Left colon (tissue), 2 donors: ENCODE measurements at regions not wholly inside any gene's neighbourhood (a gene's known extent, or its start where the extent isn't known, plus 50 kb on each side); places are given as distances from the start of the nearest gene placed in this dataset.
"Not testable (repeated sequence)": the region's sequence is repeated elsewhere in the genome, so short reads cannot be mapped to it uniquely, and the experiment has no call there.

Source experiments
- ATAC-seq: fragments of 200-7000 bp; cut with Tn5 transposase; one replicate; pipeline ENCODE4 v1.9.1; 2020; ENCODE audit warnings: mild to moderate bottlenecking, moderate library complexity
- DNase-seq, 2 donors: peaks; one replicate each; pipeline ENCODE4 v3.0.0-alpha.2; 2020
- intact Hi-C, 2 donors: fragments of 100-400 bp; cut with DNase I in 1 of 2; cut with micrococcal nuclease in 1 of 2; formaldehyde crosslinking; loops; one replicate each; pipeline versions ENCODE4 v1.11.2 to v1.14.0; 2022; cut with DNase I, micrococcal nuclease
- donor health status: DM: no; HTN: no; CAD: no.
- donor health status: DM: yes; HTN: yes; CAD: no.

- ATAC-seq (no peak), DNase-seq (no peak)
- intact Hi-C loops, result no loop called here
Measured at GRCh38 chr13:23947893-23948292, 50.6 kb upstream of the C1QTNF9B start.

DNA sequence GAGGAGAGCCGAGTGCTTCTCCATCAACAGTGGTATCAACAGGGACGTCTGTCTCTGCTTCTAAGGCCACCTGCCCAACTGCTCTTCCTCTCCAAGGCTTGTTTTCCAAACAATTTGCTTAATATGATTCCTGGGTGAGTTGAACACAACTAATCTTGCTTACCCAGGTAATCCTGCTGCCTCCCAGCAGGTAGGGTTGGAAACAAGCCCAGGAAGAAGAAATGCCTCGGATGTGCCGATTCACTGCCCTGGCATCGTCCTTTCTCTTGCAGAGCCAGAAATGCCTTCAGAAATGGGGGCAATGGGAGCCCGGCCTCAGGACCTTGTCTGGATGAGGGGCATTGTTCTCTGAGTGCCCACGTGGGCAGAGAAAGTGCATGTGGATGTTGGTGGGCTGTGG, 51.9 kb upstream of the C1QTNF9B start:
- intact Hi-C loops, result no loop called here
- DNase-seq (no peak), ATAC-seq (no peak)

GRCh38 chr13:23949736-23950135, 52.4 kb upstream of the C1QTNF9B start:
- no peak for ATAC-seq
- intact Hi-C loops, result no loop called here

GRCh38 chr13:23950736-23951510, 53.6 kb upstream of the C1QTNF9B start:
- DNase-seq, result no peak
- no peak for ATAC-seq
- intact Hi-C loops, result no loop called here

More at GRCh38 chr13:23949736-23950135, 52.4 kb upstream of the C1QTNF9B start:
- DNase-seq, result no peak

DNA sequence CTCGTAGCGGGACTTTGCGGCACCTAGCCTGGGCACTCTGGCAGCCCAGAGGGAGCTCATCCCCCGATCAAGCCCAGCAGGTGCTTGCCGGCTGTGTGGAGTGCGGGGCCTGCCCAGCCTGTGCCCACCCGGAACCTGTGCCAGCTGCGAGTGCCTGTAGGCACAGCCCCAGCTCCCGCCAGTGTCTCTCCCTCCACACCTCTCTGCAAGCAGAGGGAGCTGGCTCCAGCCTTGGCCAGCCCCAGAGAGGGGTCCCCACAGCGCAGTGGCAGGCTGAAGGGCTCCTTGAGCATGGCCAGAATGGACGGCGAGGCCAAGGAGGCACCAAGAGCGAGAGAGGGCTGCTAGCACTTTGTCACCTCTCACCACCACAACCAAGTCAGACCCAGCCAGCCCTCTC, 55.5 kb upstream of the C1QTNF9B start:
- ATAC-seq (no peak), DNase-seq (no peak)
- intact Hi-C loops, result no loop called here

GRCh38 chr13:23953860-23954512, 56.7 kb upstream of the C1QTNF9B start:
- ATAC-seq, result no peak
- DNase-seq, result no peak

GRCh38 chr13:23955064-23955463, 57.8 kb upstream of the C1QTNF9B start:
- no peak for ATAC-seq

More at GRCh38 chr13:23953860-23954512, 56.7 kb upstream of the C1QTNF9B start:
- intact Hi-C loops, result no loop called here

DNA sequence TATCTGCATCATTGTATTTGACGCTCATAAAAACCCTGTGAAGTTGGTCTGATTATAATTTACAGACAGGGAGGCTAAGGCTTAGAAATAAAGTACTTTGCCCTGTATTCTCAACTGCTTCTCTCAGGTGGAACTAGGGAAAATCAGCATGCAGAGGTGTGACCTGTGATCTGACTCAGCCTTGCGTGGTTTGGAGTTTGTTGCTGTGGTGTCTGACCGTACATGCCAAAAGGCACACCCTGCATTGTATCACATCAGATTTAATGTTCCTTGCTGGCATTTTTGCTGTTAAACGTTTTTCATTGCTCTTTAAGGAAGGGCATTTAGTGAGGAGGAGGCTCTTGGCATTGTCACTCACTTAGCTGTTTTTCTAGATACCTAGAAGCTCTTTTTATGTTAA, 58.8 kb upstream of the C1QTNF9B start:
- peak in 1 of 2 donors; percentile 76 for DNase-seq
- peak; percentile 98 for ATAC-seq
- intact Hi-C loops, result no loop called here

More at GRCh38 chr13:23955064-23955463, 57.8 kb upstream of the C1QTNF9B start:
- no peak for DNase-seq
- intact Hi-C loops, result no loop called here

GRCh38 chr13:23957981-23958380, 60.7 kb upstream of the C1QTNF9B start:
- DNase-seq, result no peak
- intact Hi-C loops, result no loop called here
- no peak for ATAC-seq

DNA sequence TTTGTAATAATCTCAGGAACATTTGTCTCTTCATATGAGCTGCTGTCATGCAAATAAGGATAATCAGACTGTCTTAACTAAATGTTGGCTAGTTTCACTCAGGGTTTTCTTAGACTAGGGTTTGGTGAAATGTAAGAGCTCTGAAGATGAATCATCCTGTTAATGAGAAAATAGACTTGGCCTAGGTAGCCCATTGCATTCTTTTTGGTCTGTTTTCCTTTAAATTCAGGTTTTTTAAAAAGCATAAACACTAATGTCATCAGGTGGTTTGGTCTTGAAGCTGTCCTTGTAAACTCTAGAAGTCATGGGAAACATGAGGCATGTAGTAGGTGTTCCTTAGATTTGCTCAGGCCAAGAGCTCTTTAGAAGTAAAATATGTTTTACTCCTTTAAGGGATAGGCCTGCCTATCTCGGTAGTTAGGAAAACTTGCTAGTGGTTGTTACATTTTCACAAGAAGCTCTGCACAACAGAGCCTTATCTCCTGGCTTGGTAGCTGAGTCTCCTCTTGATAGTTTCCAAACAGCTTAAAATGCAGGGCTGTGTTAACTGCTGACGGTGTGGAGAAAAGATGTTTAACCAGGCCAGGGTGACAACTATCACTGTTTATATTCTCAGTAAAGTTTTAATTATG, 62.0 kb upstream of the C1QTNF9B start:
- intact Hi-C loops, result no loop called here
- ATAC-seq (no peak), DNase-seq (no peak)

- no peak for DNase-seq
- intact Hi-C loops, result no loop called here
- peak; percentile 52 for ATAC-seq
Measured at GRCh38 chr13:23960566-23961156, 63.4 kb upstream of the C1QTNF9B start.

- ATAC-seq, result no peak
- intact Hi-C loops, result no loop called here
- no peak for DNase-seq
Measured at GRCh38 chr13:23963184-23963931, 66.1 kb upstream of the C1QTNF9B start.

GRCh38 chr13:23963947-23964346, 66.6 kb upstream of the C1QTNF9B start:
- peak; percentile 44 for ATAC-seq
- intact Hi-C loops, result no loop called here

DNA sequence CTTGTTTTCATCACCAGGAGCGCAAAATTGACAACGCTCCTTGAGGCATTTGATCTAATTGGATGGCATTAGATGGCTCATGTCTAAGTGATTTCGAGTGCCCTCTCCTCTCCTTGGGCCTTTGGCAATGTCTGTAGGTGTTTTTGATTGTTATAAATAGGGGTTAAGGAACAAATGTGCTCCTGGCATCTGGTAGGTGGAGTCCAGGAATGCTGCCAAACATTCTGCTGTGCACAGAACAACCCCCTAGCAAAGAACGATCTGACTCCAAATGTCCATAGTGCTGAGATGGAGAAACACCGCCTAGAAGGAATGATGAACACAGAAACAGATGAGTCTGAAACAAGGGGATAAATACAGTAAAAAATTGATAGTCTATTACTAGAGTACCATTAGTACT, 68.0 kb upstream of the C1QTNF9B start:
- DNase-seq (no peak), ATAC-seq (no peak)
- intact Hi-C loops, result no loop called here

More at GRCh38 chr13:23963947-23964346, 66.6 kb upstream of the C1QTNF9B start:
- DNase-seq, result no peak

- no peak for ATAC-seq
- intact Hi-C loops, result no loop called here
- no peak for DNase-seq
Measured at GRCh38 chr13:23966221-23966690, 69.0 kb upstream of the C1QTNF9B start.

GRCh38 chr13:23966691-23967615, 69.7 kb upstream of the C1QTNF9B start:
- intact Hi-C loops, result no loop called here
- ATAC-seq (peak; percentile 72), DNase-seq (no peak)

DNA sequence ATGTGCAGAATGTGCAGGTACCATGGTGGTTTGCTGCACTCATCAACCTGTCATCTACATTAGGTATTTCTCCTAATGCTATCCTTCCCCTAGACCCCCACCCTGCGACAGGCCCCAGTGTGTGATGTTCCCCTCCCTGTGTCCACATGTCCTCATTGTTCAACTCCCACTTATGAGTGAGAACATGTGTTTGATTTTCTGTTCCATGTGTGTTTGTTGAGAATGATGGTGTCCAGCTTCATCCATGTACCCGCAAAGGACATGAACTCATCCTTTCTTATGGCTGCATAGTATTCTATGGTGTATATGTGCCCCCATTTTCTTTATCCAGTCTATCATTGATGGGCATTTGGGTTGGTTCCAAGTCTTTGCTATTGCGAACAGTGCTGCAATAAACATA, 70.5 kb upstream of the C1QTNF9B start:
- intact Hi-C loops, ATAC-seq, DNase-seq: not testable (repeated sequence)

DNA sequence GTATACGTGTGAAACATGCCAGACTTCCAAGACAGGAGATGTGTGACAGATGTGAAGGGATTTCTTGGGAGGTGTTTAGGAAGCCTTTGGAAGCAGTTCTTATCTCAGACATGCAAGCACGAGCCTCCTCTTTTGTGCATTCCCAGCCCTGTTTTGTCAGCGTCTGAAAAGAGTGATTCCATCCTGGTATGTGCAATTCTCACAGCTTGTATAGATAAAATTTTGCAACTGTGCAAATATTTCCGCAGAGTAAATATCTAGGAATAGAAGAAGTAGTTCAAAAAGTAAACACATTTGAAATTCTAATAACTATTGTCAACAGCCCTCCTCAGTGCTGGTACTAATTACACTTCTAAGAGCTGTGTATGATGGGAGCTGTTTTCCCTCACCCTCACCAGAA, 72.3 kb upstream of the C1QTNF9B start:
- intact Hi-C loops, result no loop called here
- no peak for DNase-seq
- ATAC-seq, result peak; percentile 16
